ENCODE measurements at regions not wholly inside any gene's neighbourhood (a gene's known extent, or its start where the extent isn't known, plus 50 kb on each side); places are given as distances from the start of the nearest gene placed in this dataset.
"Not testable (repeated sequence)": the region's sequence is repeated elsewhere in the genome, so short reads cannot be mapped to it uniquely, and the experiment has no call there.

GRCh38 chr15:59812889-59813288 is 123.8 kb upstream of the BNIP2 start:
- H3K27me3 ChIP-seq, result peaks cover 65% of the 10 kb centered on the region
- no peak for DNase-seq
- no peaks in the 10 kb centered on the region for H3K36me3 ChIP-seq
- no peak for TF ChIP-seq CTCF (IDR thresholded peaks at IDR 0.05; ENCODE audit: low read depth, low read length)
- no peaks in the 10 kb centered on the region for H3K4me1 ChIP-seq
- H3K4me3 ChIP-seq (ENCODE audit: low read depth, low read length), result no peak overlapping the region
- H3K9me3 ChIP-seq, result no peaks in the 10 kb centered on the region

GRCh38 chr15:59812250-59812870 is 123.2 kb upstream of the BNIP2 start:
- Histone ChIP-seq H3K27me3 (peaks cover 61% of the 10 kb centered on the region), H3K36me3 (no peaks in the 10 kb centered on the region), H3K4me1 (no peaks in the 10 kb centered on the region), H3K9me3 (no peaks in the 10 kb centered on the region), H3K4me3 (ENCODE audit: low read depth, low read length) (no peak overlapping the region)
- no peak for TF ChIP-seq CTCF (IDR thresholded peaks at IDR 0.05; ENCODE audit: low read depth, low read length)
- no peak for DNase-seq

- DNase-seq; H3K36me3 ChIP-seq; H3K4me1 ChIP-seq; H3K9me3 ChIP-seq; H3K4me3 ChIP-seq (ENCODE audit: low read depth, low read length): not testable (repeated sequence)
- peaks cover 37% of the 10 kb centered on the region for H3K27me3 ChIP-seq
These were observed 114.3 kb upstream of the BNIP2 start for GRCh38 chr15:59803293-59803966.

GRCh38 chr15:59801649-59802048 is 112.5 kb upstream of the BNIP2 start:
- Histone ChIP-seq H3K27me3 (peaks cover 50% of the 10 kb centered on the region), H3K4me3 (ENCODE audit: low read depth, low read length) (no peak overlapping the region), H3K36me3 (no peaks in the 10 kb centered on the region), H3K4me1 (no peaks in the 10 kb centered on the region), H3K9me3 (no peaks in the 10 kb centered on the region)
- DNase-seq, result no peak
- no peak for TF ChIP-seq CTCF (IDR thresholded peaks at IDR 0.05; ENCODE audit: low read depth, low read length)

GRCh38 chr15:59798605-59798917 is 109.4 kb upstream of the BNIP2 start:
- TF ChIP-seq CTCF (IDR thresholded peaks at IDR 0.05; ENCODE audit: low read depth, low read length), result no peak
- H3K4me3 ChIP-seq (ENCODE audit: low read depth, low read length), result no peak overlapping the region

GRCh38 chr15:59797756-59798604 is 108.9 kb upstream of the BNIP2 start:
- no peaks in the 10 kb centered on the region for H3K4me1 ChIP-seq
- DNase-seq, result no peak
- no peaks in the 10 kb centered on the region for H3K36me3 ChIP-seq
- peaks cover 72% of the 10 kb centered on the region for H3K27me3 ChIP-seq
- no peak overlapping the region for H3K4me3 ChIP-seq (ENCODE audit: low read depth, low read length)
- TF ChIP-seq CTCF (IDR thresholded peaks at IDR 0.05; ENCODE audit: low read depth, low read length), result no peak
- H3K9me3 ChIP-seq, result no peaks in the 10 kb centered on the region

More at GRCh38 chr15:59798605-59798917, 109.4 kb upstream of the BNIP2 start:
- DNase-seq, result no peak
- H3K36me3 ChIP-seq, result no peaks in the 10 kb centered on the region
- no peaks in the 10 kb centered on the region for H3K4me1 ChIP-seq
- H3K9me3 ChIP-seq, result no peaks in the 10 kb centered on the region
- H3K27me3 ChIP-seq, result peaks cover 73% of the 10 kb centered on the region
